MM.1S (cell line): ENCODE measurements at regions not wholly inside any gene's neighbourhood (a gene's known extent, or its start where the extent isn't known, plus 50 kb on each side); places are given as distances from the start of the nearest gene placed in this dataset.

Experiments
- EZH2 ChIP-seq: fragments of 300-600 bp; sonication (generic); optimal IDR thresholded peaks from 2 replicates; pipeline ENCODE3; 2017; ENCODE audit warnings: low read depth, mild to moderate bottlenecking, antibody characterized with exemption, low read length, mixed read lengths
- EZH2phosphoT487 ChIP-seq: fragments of 300-600 bp; sonication (generic); IDR thresholded peaks from 2 replicates; pipeline ENCODE4 v1.6.1; 2018; ENCODE audit warnings: antibody characterized with exemption, low read length
- TF ChIP-seq, protein P1 (sequence below): fragments of 300-600 bp; sonication (generic); IDR thresholded peaks from 2 replicates; pipeline ENCODE4 v1.5.1; 2016; ENCODE audit warnings: antibody characterized with exemption, low read length, mixed read lengths

DNA sequence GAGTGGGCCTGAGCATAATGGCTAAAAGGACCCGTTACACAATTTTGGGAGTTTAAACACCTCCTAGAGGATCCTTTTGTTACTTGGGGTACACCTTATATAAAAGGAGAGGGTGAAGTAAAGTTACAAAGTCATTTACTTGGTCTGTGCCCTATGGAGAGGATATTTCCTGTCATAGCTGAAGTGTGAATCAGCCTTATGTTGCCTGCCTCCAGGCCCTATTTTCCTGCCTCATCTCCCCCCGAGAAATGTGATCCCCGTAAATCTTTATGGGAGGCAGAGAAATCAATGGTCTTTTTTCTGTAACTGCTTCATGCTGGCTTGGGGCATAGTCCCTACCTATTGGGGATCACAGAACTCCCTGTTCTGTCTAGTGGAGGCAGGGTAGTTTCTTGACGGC, 906.6 kb downstream of the DSC3 start:
- TF ChIP-seq, protein P1, sequence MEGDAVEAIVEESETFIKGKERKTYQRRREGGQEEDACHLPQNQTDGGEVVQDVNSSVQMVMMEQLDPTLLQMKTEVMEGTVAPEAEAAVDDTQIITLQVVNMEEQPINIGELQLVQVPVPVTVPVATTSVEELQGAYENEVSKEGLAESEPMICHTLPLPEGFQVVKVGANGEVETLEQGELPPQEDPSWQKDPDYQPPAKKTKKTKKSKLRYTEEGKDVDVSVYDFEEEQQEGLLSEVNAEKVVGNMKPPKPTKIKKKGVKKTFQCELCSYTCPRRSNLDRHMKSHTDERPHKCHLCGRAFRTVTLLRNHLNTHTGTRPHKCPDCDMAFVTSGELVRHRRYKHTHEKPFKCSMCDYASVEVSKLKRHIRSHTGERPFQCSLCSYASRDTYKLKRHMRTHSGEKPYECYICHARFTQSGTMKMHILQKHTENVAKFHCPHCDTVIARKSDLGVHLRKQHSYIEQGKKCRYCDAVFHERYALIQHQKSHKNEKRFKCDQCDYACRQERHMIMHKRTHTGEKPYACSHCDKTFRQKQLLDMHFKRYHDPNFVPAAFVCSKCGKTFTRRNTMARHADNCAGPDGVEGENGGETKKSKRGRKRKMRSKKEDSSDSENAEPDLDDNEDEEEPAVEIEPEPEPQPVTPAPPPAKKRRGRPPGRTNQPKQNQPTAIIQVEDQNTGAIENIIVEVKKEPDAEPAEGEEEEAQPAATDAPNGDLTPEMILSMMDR: no peak
- TF ChIP-seq EZH2 (no peak), EZH2phosphoT487 (no peak)
